ENCODE measurements at regions not wholly inside any gene's neighbourhood (a gene's known extent, or its start where the extent isn't known, plus 50 kb on each side); places are given as distances from the start of the nearest gene placed in this dataset.

GRCh38 chr18:14905350-14905749, 157.4 kb downstream of the ANKRD30B start:
- intact Hi-C loops (cut with DNase I; ENCODE audit: low total_unique reads): no loop called here
- Histone ChIP-seq H3K27ac (no peak overlapping the region), H3K4me1 (no peaks in the 10 kb centered on the region), H3K36me3 (no peaks in the 10 kb centered on the region), H3K4me3 (no peak overlapping the region), H3K27me3 (no peaks in the 10 kb centered on the region), H3K9me3 (no peaks in the 10 kb centered on the region)
- no peak for DNase-seq (ENCODE audit: low spot score in 2 of 2)
- no peak for TF ChIP-seq POLR2AphosphoS5 (IDR thresholded peaks at IDR 0.05)
- no peak for TF ChIP-seq POLR2A (IDR thresholded peaks at IDR 0.05)
- TF ChIP-seq CTCF (IDR thresholded peaks at IDR 0.05): no peak

DNA sequence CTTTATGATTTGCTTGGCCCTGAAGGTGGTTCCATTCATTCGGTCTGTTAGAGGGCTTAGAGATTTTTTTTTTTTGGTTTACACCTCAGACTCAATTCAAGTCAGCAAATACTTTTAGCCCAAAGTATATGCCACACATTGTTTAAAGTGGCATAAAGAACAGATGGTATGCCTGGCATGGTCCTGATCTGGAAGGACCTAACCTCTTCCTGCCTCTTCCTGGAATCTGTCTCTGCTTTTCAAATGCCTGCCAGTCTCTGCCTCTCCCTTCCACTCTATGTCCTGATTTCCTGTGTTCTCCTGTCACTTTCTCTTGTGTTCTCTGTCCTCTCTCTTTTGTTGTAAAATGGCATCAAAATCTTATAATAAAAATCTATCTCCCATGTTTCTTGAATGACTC, 158.0 kb downstream of the ANKRD30B start:
- DNase-seq (ENCODE audit: low spot score in 2 of 2): no peak
- no peak for TF ChIP-seq POLR2AphosphoS5 (IDR thresholded peaks at IDR 0.05)
- TF ChIP-seq CTCF (IDR thresholded peaks at IDR 0.05): no peak
- TF ChIP-seq POLR2A (IDR thresholded peaks at IDR 0.05): no peak
- no peak overlapping the region for H3K27ac ChIP-seq
- H3K4me1 ChIP-seq: no peaks in the 10 kb centered on the region
- H3K36me3 ChIP-seq: no peaks in the 10 kb centered on the region
- intact Hi-C loops (cut with DNase I; ENCODE audit: low total_unique reads): no loop called here
- H3K4me3 ChIP-seq: no peak overlapping the region
- H3K9me3 ChIP-seq: no peaks in the 10 kb centered on the region
- no peaks in the 10 kb centered on the region for H3K27me3 ChIP-seq

GRCh38 chr18:14907420-14907819, 159.4 kb downstream of the ANKRD30B start:
- H3K36me3 ChIP-seq: no peaks in the 10 kb centered on the region
- no peak overlapping the region for H3K27ac ChIP-seq
- TF ChIP-seq CTCF (IDR thresholded peaks at IDR 0.05) (no peak), POLR2A (IDR thresholded peaks at IDR 0.05) (no peak), POLR2AphosphoS5 (IDR thresholded peaks at IDR 0.05) (no peak)
- no peaks in the 10 kb centered on the region for H3K9me3 ChIP-seq
- H3K27me3 ChIP-seq: no peaks in the 10 kb centered on the region
- H3K4me1 ChIP-seq: no peaks in the 10 kb centered on the region
- intact Hi-C loops (cut with DNase I; ENCODE audit: low total_unique reads): no loop called here
- DNase-seq (ENCODE audit: low spot score in 2 of 2): no peak
- no peak overlapping the region for H3K4me3 ChIP-seq

GRCh38 chr18:14908541-14908940, 160.6 kb downstream of the ANKRD30B start:
- Histone ChIP-seq H3K9me3 (no peaks in the 10 kb centered on the region), H3K27me3 (no peaks in the 10 kb centered on the region), H3K4me1 (no peaks in the 10 kb centered on the region), H3K27ac (no peak overlapping the region), H3K36me3 (no peaks in the 10 kb centered on the region), H3K4me3 (no peak overlapping the region)
- no peak for DNase-seq (ENCODE audit: low spot score in 2 of 2)
- TF ChIP-seq CTCF (IDR thresholded peaks at IDR 0.05): no peak
- TF ChIP-seq POLR2A (IDR thresholded peaks at IDR 0.05): no peak
- TF ChIP-seq POLR2AphosphoS5 (IDR thresholded peaks at IDR 0.05): no peak
- intact Hi-C loops (cut with DNase I; ENCODE audit: low total_unique reads): no loop called here

GRCh38 chr18:14912967-14913366, 165.0 kb downstream of the ANKRD30B start:
- Histone ChIP-seq H3K27me3 (no peaks in the 10 kb centered on the region), H3K36me3 (no peaks in the 10 kb centered on the region), H3K4me1 (no peaks in the 10 kb centered on the region), H3K27ac (no peak overlapping the region), H3K4me3 (no peak overlapping the region), H3K9me3 (no peaks in the 10 kb centered on the region)
- TF ChIP-seq CTCF (IDR thresholded peaks at IDR 0.05) (no peak), POLR2A (IDR thresholded peaks at IDR 0.05) (no peak), POLR2AphosphoS5 (IDR thresholded peaks at IDR 0.05) (no peak)
- intact Hi-C loops (cut with DNase I; ENCODE audit: low total_unique reads): no loop called here
- DNase-seq (ENCODE audit: low spot score in 2 of 2): no peak

Data from breast epithelium (tissue), 4 donors.